Stimulated activated naive CD4-positive, alpha-beta T cell treated with Interleukin-2 at 50 U/mL for 16 hours (primary cell): ENCODE measurements at regions not wholly inside any gene's neighbourhood (a gene's known extent, or its start where the extent isn't known, plus 50 kb on each side); places are given as distances from the start of the nearest gene placed in this dataset.
"Not testable (repeated sequence)": the region's sequence is repeated elsewhere in the genome, so short reads cannot be mapped to it uniquely, and the experiment has no call there.

ENCODE experiments used
- DNase-seq: peaks from one replicate; lab custom pipeline; 2025; lab: John Stamatoyannopoulos, UW

DNA sequence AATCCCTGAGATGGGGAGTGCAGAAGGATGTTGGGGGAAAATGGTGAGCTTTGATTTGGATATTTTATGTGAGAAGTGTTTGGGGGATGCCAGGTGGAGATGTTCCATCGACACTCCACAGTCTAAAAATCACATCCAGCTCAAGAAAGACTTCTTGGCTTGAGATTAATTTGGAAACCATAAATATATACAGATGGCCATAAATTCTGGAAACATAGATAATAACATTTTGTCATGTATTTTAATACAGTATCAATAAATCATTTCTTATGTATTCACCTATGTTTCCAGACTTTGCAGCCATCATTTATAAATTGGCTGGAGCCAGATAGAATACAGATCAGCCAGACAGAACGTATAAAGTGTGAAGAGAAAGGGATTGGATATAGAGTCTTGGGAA lies 245.5 kb upstream of the DDHD1 start:
- DNase-seq: no peak

DNA sequence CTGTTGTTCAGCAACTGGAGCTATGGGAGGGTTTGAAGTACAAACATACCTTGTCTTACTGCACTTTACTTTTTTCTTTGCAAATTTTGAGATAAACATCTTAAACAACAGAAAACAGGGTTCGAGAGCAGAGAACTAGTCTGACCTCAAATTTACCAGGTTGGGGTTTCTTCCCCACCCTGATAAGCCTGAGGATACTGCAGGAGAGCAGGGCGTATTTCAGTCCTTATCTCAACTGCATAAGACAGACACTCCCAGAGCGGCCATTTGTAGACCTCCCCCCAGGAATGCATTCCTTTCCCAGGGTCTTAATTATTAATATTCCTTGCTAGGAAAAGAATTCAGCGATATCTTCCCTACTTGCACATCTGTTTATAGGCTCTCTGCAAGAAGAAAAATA lies 242.1 kb upstream of the DDHD1 start:
- not testable (repeated sequence) for DNase-seq

DNA sequence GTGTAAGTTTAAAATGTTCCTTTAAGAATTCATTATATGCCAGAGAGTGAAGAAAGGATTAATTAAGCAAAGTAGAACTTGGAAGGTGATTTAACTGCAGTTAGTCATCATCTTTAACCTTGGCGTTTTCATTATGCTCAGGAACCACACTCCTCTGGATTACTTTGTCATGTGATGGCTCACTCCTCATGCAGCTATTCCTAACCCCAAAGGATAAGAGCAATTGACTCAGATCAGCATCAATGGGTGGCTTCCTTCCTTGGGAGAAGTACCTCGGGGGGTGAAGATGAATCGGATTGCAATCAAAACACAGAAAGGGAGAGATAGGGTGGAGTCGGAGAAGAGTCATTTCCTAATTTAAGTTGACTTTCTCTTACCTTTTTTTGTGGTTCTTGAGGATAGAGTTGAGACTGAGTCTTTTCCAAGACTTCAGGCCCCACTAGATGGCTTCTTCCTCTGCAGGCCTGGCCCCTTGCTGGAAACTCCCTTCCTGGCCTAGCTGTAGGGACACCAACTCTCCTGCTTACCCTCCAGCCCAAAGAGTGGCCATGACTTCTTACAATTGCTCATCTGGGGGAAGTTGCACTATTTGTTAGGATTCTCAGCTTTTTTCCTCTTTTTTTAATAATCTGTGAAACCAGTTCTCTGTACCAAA lies 238.6 kb upstream of the DDHD1 start:
- DNase-seq: no peak

DNA sequence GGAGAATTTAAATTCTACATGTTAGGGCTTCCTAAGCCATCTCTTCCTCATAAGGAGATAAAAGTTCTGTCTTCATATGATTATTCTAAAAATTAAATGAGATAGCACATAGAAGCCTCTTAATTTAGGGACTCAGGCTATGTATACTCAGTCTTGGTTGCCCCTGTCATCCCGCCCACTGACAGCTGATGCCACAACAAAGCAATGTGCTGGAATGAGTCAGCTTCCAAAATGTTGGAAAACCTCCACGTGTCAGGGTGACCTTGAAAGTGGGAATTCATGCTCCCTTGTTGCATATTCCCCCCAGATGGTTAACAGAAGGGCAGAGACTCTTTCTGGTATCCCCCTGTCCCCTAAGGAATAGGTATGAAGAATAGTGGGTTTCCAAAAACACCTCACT lies 238.0 kb upstream of the DDHD1 start:
- no peak for DNase-seq

DNA sequence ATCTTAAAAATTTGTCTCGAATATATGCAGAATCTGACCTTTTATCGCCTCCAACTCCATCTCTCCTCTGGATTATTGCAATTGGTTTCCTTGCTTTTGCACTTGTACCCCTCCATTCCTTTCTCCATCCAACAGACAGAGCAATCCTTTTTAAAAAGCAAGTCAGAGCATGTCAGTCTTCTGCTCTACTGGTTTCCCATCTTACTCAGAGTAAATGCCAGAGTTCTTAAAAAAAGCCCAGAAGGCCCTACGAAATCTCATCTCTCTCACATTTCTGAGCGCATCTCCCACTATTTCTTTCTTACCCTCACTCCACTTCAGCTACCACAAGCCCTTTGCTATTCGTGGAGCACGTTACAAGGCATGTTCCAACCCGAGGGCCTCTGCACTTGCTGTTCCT lies 236.9 kb upstream of the DDHD1 start:
- DNase-seq: no peak

DNA sequence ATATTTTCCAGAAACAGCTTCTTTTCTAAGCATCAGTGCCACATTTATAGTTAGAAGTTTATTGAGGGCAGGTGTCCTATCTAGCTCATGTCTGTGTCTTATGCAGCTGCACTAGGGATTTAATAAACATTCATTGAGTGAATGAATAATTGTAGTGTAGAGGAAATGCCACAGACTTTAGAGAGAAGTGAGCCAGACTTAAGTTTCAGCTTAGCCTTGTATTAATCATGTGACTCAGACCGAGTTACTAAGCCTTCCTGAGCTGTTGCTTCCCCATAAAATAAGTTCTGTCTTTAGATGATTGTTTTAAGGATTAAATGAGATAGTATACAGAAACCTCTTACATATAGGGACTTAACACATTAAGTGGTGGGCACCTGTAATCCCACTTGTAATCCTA lies 236.1 kb upstream of the DDHD1 start:
- DNase-seq: no peak

DNA sequence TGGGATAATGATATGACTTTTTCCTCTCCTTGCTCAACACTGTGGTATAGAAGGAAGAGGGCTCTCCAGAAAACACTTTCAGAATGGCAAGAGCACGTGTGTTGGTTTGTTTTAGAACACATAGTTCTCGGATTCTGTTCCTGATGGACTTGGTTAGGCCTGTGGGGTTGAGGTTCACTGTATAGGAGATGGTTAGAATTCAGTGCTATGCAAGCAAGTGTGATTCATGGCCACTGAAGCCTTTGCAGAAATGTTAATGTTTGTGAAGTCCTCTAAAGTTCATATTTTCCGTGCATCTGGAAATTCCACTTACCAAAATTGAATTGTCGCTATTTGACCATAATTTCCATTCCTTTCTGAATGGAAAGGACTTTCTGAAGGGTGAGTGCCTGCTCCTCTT lies 233.2 kb upstream of the DDHD1 start:
- DNase-seq: no peak

DNA sequence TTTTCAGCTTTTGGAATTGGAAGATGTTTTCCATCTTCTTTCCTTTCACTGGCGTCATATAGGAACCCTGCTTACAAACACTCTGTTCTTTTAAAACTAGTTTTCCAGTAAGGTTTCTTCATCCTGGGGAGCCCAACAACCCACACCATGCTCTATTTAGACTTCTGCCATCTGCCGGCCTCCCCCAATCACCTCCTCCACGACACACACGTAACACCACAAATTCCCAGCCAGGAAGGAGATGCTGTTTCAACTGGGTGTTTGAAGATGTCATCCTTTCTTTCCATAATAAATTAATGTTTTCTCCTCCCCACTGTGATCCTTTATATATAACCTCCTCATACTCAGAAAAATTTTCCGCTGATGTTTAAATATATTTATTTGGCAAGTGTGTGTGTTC lies 231.4 kb upstream of the DDHD1 start:
- no peak for DNase-seq

DNA sequence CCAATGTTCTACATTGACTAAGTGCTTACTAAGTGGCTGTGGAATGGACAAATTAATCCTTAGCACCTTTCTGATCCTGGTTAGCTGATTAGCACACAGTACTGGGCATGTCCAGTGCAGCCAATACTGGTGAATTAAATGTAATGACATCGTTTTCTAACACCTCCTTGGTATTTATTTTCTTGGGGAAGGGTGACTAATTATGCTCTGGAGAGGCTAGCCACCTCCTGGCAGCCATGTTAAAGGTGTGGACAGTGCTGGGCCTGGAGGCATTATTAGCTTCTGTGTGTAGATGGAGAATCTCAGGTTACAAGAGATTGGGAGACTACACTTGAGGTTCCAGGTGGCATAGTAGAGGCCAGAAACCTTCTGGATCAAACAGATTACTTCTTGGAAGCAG lies 230.9 kb upstream of the DDHD1 start:
- no peak for DNase-seq

DNA sequence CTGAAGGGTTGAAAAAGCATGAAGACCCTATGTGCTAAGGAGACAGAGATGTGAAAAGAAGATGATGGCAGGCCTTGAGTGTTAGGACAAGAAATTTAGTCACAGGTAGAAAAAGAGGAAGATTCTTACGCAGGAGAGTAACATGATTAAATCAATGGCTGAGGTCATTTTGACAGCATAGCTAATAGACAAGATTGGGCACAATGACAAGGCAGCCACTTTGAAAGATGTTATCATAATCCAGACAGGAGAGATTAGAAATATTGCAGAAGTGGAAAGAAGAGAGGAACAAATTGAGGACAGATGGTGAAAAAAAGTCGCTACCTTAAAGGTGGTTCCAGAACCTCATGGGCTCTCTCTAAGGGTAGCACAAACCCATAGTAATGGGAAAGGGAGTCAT lies 228.8 kb upstream of the DDHD1 start:
- no peak for DNase-seq

DNA sequence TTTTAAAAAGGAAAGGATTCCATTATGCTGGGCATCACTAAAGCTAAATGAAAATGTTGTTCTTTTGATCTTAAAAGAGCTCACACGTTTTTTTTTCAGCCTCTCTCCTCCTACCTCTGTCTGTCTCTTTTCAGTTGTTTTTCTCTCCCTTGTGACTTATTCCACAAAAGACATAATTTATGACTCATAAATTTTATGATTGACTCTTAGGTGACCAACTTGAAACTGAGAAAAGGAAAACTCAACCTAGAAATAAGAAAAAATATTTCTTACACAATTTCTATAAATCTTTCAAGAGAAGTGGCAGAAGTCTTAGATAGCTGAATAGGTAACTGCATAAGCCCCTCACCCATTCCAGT lies 227.7 kb upstream of the DDHD1 start:
- no peak for DNase-seq

DNA sequence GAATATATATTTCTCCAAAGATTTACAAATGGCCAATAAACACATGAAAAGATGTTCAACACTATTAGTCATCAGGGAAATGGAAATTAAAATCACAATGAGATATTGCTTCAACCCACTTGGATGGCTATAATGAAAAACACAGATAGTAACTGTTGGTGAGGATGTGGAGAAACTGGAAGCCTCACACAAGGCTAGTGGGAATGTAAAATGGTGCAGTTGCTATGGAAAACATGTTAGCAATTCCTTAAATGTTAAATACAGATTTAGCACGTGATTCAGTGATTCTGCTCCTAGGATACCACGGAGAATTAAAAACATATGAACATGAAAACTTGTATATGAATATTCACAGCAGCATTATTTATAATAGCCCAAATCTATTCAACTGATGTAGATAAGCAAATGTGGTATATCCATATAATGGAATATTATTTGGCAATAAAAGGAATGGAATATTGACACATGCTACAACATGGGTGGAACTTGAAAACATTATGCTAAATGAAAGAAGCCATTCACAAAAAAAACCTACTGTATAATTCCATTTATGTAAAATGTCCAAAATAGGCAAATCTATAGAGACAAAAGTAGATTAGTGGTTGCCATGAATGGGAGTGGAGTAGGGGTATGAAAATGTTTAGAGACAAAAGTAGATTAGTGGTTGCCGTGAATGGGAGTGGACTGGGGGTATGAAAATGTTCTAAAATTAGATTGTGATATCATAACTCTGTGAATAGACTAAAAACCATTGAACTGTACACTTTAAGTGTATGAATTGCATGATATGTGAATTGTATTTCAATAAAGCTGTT lies 227.1 kb upstream of the DDHD1 start:
- DNase-seq: no peak

DNA sequence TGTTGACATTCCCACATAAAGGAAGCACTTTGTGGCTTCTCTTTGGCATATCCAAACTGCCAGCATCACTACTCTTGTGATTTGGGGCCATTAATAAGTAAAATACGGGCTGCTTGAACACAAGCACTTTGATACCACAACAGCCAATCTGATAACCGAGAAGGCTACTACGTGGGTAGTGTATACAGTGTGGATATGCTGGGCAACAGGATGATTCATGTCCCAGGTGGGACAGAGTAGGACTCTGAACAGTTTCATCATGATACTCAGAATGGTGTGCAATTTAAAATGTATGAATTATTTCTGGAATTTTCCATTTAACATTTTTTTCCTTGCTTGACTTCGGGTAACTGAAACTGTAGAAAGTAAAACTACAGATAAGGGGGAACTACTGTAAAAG lies 225.0 kb upstream of the DDHD1 start:
- DNase-seq: no peak

DNA sequence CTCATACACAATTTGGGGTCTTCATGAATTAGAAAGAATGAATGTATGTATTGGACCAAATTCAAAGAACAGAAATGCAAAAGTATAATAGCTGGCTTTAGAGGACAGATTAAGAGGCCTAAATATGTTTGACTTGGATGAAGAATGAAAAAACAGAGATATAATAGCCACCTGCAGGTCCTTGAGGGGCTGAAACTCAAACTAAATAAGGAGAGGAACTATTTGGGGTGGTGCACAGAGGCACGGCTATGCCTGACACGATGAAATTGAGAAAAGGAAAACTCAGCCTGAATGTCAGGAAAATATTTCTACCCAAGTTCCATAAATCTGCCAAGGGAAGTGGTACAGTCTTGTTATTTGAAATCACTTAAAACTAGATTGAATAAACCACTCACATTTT lies 222.9 kb upstream of the DDHD1 start:
- DNase-seq: no peak

DNA sequence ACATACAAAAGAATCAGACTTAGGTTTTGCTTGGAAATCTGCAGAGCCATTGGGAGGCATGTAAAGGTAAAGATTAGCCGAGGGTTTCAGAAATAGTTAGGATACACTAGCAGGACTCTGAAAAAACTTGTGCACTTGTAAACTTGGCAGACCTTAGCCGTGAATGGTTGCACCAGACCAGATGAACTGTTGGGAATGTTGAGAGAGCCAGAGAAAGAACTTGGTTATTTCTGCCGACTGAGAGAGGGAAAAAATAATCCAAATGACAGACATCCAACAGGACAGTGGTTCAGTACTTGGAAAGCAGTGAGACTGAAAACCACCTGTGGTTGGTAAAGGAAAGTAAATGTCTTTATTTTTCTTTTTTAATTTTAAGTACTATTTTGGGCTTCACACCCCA lies 222.5 kb upstream of the DDHD1 start:
- no peak for DNase-seq

DNA sequence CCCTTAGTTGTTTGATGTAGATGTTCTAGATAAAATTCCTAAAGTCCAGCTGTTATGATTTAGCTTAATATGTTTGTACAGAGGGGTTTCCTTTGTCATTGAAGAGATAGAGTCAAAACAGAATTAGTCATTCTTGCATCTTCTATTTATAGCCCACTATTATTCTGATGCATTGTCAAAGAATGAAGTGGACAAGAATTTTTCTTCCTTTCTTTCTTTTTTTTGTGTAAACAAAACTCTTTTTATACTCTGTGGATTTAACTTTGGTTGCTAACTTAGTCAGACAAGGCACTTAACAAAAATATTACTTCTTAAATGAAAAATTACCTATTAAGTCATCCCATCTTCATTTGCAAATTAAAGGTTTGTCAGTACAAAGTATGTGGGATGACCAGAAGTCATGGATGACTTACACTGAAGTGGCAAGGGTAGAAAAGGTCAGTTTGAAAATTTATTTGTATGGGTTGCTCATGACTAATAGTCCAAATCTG lies 215.6 kb upstream of the DDHD1 start:
- DNase-seq: no peak

DNA sequence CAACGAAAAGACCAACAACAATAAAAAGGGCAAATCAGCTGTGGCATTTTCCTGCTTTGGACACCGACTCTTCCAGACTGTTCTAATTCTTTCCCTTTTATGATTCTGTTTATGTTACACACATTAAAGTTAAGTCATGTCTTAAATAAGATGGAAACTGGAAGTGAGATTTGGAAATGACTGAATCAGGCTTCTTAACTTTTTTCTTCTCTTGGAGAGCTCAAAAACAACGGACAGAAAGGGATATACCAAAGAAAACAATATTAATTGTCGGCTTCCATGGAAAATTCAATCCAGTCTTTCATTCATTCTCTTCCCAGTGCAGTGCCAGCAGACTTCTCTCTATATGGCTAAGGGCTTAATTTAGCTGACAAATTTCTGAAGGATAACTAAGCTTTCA lies 214.9 kb upstream of the DDHD1 start:
- DNase-seq: no peak

DNA sequence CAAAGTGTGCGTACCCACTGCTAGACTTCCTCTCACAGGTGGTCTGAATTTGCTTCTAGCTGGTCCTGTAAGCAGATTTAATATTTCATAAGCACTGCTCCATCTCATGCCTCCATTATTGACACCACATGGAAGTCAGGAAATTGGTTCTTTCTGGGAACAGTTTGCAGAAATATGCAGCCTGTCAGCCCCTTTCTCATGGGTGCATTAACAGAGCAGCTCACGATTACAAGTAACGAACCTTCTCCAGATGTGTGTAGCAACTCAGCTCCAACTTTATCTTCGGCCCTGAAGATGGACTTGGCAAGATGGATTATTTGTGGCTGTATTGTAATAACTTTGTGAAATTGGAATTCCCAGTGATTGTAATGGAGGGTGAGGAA lies 214.5 kb upstream of the DDHD1 start:
- DNase-seq: no peak

DNA sequence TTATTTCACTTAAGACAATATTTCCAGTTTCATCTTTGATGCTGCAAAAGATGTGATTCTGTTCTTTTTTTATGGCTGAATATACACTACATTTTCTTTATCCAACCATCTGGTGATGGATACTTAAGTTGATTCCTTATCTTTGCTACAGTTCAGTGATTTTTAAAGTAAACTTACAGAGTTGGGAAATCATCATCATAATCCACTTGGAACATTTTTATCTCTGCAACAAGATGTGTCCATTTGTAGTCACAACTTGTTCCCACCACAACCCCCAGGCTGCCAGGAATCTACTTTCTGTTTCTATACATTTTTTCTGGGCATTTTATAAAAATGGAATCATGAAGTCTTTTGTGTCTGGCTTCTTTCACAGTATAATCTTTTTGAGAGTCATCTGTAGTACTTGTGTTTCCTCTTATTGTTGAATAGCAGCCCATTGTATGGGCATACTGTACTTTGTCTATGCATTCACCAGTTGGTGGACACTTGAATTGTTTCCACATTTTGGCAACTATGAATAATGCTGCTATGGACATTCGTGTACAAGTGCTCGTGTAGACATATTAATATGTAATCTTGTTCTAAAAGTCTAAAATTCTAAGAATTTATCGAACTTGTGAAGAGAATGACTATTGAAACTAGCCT lies 212.5 kb upstream of the DDHD1 start:
- no peak for DNase-seq

DNA sequence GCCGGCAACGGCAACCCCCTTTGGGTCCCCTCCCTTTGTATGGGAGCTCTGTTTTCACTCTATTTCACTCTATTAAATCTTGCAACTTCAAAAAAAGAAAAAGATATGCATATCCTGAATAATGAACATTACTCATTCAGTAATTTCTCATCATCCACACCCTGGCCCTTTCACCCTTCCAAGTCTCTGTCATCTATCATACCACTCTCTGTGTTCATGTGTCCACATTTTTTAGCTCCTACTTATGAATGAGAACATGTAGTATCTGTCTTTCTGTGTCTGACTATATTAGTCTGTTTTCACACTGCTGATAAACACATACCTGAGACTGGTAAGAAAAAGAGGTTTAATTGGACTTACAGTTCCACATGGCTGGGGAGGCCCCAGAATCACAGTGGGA lies 209.8 kb upstream of the DDHD1 start:
- DNase-seq: not testable (repeated sequence)

DNA sequence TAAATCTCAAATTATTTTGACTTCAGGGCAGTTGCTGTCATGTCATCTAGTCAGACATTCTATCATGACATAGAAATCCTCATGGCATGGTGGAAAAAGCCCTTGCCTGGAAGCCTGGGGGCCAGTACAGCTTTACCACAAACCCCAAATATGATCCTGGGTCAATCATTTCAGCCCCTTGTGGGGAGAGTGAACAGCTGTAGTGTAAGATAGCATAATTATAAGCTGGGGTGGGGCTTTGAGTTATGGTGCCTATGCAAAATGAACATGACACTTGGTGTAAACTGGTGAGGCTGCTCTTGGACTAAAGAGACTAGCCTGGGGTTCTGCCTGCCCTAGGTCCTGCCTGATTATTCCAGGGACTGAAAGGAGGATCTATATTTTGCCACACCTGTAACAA lies 207.7 kb upstream of the DDHD1 start:
- DNase-seq: no peak

DNA sequence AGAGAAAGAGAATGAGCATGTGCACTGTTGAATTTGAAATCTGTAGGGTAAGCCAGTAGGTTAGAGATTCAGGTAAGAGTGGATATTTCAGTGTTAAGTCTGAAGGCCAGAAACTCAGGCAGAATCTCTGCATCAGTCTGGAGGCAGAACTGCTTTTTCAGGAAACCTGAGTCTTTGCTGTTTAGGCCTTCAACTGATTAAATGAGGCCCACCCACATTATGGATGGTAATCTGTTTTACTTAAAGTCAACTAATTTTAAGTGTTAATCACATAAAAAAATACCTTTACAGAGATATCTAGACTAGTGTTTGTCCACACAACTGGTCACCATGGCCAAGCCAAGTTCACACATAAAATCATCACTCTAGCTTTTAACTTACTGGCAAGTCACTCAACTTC lies 205.0 kb upstream of the DDHD1 start:
- no peak for DNase-seq

DNA sequence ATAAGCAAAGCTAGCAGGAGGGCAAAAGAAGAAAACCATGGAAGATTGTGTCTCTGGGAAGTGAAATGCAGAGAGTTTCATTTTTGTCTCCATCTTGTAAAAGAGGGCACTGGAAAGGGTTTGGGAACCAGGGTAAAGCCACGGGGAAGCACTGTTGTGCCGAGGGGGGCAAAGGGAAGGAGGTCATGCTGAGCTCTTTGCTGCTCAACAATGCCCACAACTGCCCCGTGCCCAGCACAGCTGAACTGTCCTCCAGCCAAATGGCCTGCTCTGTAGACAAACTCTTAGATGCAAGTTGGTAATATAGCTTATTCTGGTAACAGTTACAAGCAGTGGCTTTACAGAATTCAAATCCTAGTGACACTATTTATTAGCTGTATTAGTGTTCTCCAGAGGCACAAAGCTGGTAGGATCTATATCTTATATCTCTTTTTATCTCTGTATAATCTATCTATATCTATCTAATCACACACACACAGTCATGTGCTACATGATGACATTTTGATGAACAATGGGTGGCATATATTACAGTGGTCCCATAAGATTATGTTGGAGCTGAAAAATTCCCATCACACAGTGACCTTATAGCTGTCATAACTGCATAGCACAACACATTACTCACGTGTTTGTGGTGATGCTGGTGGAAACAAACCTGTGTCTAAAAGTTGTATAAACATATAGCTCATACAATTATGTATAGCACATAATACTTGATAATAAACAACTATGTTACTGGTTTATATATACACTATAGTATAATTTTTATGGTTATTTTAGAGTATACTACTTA lies 203.4 kb upstream of the DDHD1 start:
- no peak for DNase-seq
